ENCODE measurements at regions not wholly inside any gene's neighbourhood (a gene's known extent, or its start where the extent isn't known, plus 50 kb on each side); places are given as distances from the start of the nearest gene placed in this dataset.

- Histone ChIP-seq H3K27me3 (replicated peaks) (no peaks in the 10 kb centered on the region), H3K9me3 (replicated peaks) (no peaks in the 10 kb centered on the region), H3K27ac (no peak overlapping the region), H3K4me1 (replicated peaks) (peaks cover 52% of the 10 kb centered on the region), H3K36me3 (no peaks in the 10 kb centered on the region), H3K4me3 (no peak overlapping the region)
- DNase-seq (ENCODE audit: low read depth in 1 of 2, low spot score in 2 of 2): no peak
Observed at GRCh38 chr3:197353001-197353866, 54.8 kb upstream of the DLG1 start.

- Histone ChIP-seq H3K9me3 (replicated peaks) (no peaks in the 10 kb centered on the region), H3K4me1 (replicated peaks) (peaks cover 52% of the 10 kb centered on the region), H3K36me3 (no peaks in the 10 kb centered on the region), H3K27ac (no peak overlapping the region), H3K27me3 (replicated peaks) (no peaks in the 10 kb centered on the region), H3K4me3 (no peak overlapping the region)
- DNase-seq (ENCODE audit: low read depth in 1 of 2, low spot score in 2 of 2): no peak
Observed at GRCh38 chr3:197352382-197352781, 54.0 kb upstream of the DLG1 start.

- peaks cover 40% of the 10 kb centered on the region for H3K4me1 ChIP-seq (replicated peaks)
- H3K9me3 ChIP-seq (replicated peaks): no peaks in the 10 kb centered on the region
- no peaks in the 10 kb centered on the region for H3K36me3 ChIP-seq
- no peak overlapping the region for H3K4me3 ChIP-seq
- H3K27ac ChIP-seq: no peak overlapping the region
- no peaks in the 10 kb centered on the region for H3K27me3 ChIP-seq (replicated peaks)
- DNase-seq (ENCODE audit: low read depth in 1 of 2, low spot score in 2 of 2): no peak
Observed at GRCh38 chr3:197350446-197350845, 52.0 kb upstream of the DLG1 start.

GRCh38 chr3:197349368-197349767, 51.0 kb upstream of the DLG1 start:
- Histone ChIP-seq H3K4me3 (no peak overlapping the region), H3K4me1 (replicated peaks) (peaks cover 29% of the 10 kb centered on the region), H3K36me3 (no peaks in the 10 kb centered on the region), H3K27ac (peak overlapping the region; percentile 29; the same call in 1 of the 2 replicates), H3K9me3 (replicated peaks) (no peaks in the 10 kb centered on the region), H3K27me3 (replicated peaks) (no peaks in the 10 kb centered on the region)
- DNase-seq (ENCODE audit: low read depth in 1 of 2, low spot score in 2 of 2): peak; percentile 57 to 69

Data from SJSA1 (cell line).